ENCODE measurements at regions not wholly inside any gene's neighbourhood (a gene's known extent, or its start where the extent isn't known, plus 50 kb on each side); places are given as distances from the start of the nearest gene placed in this dataset.

GRCh38 chr7:109950821-109951564 is 1139.9 kb upstream of the LRRN3 start:
- Histone ChIP-seq H3K4me1 (ENCODE audit: control insufficient read depth, extremely low read depth, insufficient read depth, low read length) (no peaks in the 10 kb centered on the region), H3K36me3 (ENCODE audit: control insufficient read depth, insufficient read depth, low read length) (no peaks in the 10 kb centered on the region), H2AFZ (ENCODE audit: low read length) (no peak overlapping the region), H3K9ac (ENCODE audit: insufficient read depth, low read length) (no peak overlapping the region), H3K9me3 (ENCODE audit: control insufficient read depth, insufficient read depth, low read depth, low read length) (no peaks in the 10 kb centered on the region), H3K4me2 (ENCODE audit: extremely low read depth, insufficient read depth, low read length) (no peak overlapping the region), H3K4me3 (replicated peaks in 1 of 4; ENCODE audit: control extremely low read depth in 1 of 4, insufficient read depth in 1 of 4, low read depth in 3 of 4, low read length in 4 of 4) (no peak overlapping the region), H3K27ac (ENCODE audit: insufficient read depth, low read length) (no peak overlapping the region), H3K79me2 (ENCODE audit: control insufficient read depth, insufficient read depth, low read length) (no peaks in the 10 kb centered on the region), H3K27me3 (ENCODE audit: control insufficient read depth, insufficient read depth, low read length) (no peaks in the 10 kb centered on the region), H4K20me1 (ENCODE audit: control insufficient read depth, extremely low read depth, insufficient read depth, low read length) (no peaks in the 10 kb centered on the region)
- TF ChIP-seq EZH2 (IDR thresholded peaks at IDR 0.05; ENCODE audit: low read length, missing control alignments) (no peak), CTCF (conservative IDR thresholded peaks at IDR 0.05 in 1 of 2, IDR thresholded peaks at IDR 0.05 in 1 of 2; ENCODE audit: low read depth in 1 of 2, low read length in 2 of 2) (no peak)
- DNase-seq (ENCODE audit: low read depth in 2 of 2), result no peak

GRCh38 chr7:109951565-109951928 is 1139.4 kb upstream of the LRRN3 start:
- TF ChIP-seq EZH2 (IDR thresholded peaks at IDR 0.05; ENCODE audit: low read length, missing control alignments) (no peak), CTCF (conservative IDR thresholded peaks at IDR 0.05 in 1 of 2, IDR thresholded peaks at IDR 0.05 in 1 of 2; ENCODE audit: low read depth in 1 of 2, low read length in 2 of 2) (no peak)
- no peaks in the 10 kb centered on the region for H3K27me3 ChIP-seq (ENCODE audit: control insufficient read depth, insufficient read depth, low read length)

GRCh38 chr7:109955986-109956385 is 1134.9 kb upstream of the LRRN3 start:
- no peaks in the 10 kb centered on the region for H4K20me1 ChIP-seq (ENCODE audit: control insufficient read depth, extremely low read depth, insufficient read depth, low read length)
- no peak overlapping the region for H3K9ac ChIP-seq (ENCODE audit: insufficient read depth, low read length)
- H3K4me2 ChIP-seq (ENCODE audit: extremely low read depth, insufficient read depth, low read length), result no peak overlapping the region
- no peak overlapping the region for H3K27ac ChIP-seq (ENCODE audit: insufficient read depth, low read length)
- H3K27me3 ChIP-seq (ENCODE audit: control insufficient read depth, insufficient read depth, low read length), result no peaks in the 10 kb centered on the region
- DNase-seq (ENCODE audit: low read depth in 2 of 2), result no peak
- no peaks in the 10 kb centered on the region for H3K79me2 ChIP-seq (ENCODE audit: control insufficient read depth, insufficient read depth, low read length)
- H2AFZ ChIP-seq (ENCODE audit: low read length), result no peak overlapping the region
- no peaks in the 10 kb centered on the region for H3K4me1 ChIP-seq (ENCODE audit: control insufficient read depth, extremely low read depth, insufficient read depth, low read length)
- no peaks in the 10 kb centered on the region for H3K9me3 ChIP-seq (ENCODE audit: control insufficient read depth, insufficient read depth, low read depth, low read length)
- TF ChIP-seq EZH2 (IDR thresholded peaks at IDR 0.05; ENCODE audit: low read length, missing control alignments) (no peak), CTCF (conservative IDR thresholded peaks at IDR 0.05 in 1 of 2, IDR thresholded peaks at IDR 0.05 in 1 of 2; ENCODE audit: low read depth in 1 of 2, low read length in 2 of 2) (no peak)
- H3K36me3 ChIP-seq (ENCODE audit: control insufficient read depth, insufficient read depth, low read length), result no peaks in the 10 kb centered on the region
- no peak overlapping the region for H3K4me3 ChIP-seq (replicated peaks in 1 of 4; ENCODE audit: control extremely low read depth in 1 of 4, insufficient read depth in 1 of 4, low read depth in 3 of 4, low read length in 4 of 4)

More at GRCh38 chr7:109951565-109951928, 1139.4 kb upstream of the LRRN3 start:
- H4K20me1 ChIP-seq (ENCODE audit: control insufficient read depth, extremely low read depth, insufficient read depth, low read length), result no peaks in the 10 kb centered on the region
- H3K79me2 ChIP-seq (ENCODE audit: control insufficient read depth, insufficient read depth, low read length), result no peaks in the 10 kb centered on the region
- H3K4me2 ChIP-seq (ENCODE audit: extremely low read depth, insufficient read depth, low read length), result no peak overlapping the region
- H2AFZ ChIP-seq (ENCODE audit: low read length), result no peak overlapping the region
- H3K27ac ChIP-seq (ENCODE audit: insufficient read depth, low read length), result no peak overlapping the region
- no peak for DNase-seq (ENCODE audit: low read depth in 2 of 2)
- H3K9ac ChIP-seq (ENCODE audit: insufficient read depth, low read length), result no peak overlapping the region
- no peaks in the 10 kb centered on the region for H3K36me3 ChIP-seq (ENCODE audit: control insufficient read depth, insufficient read depth, low read length)
- H3K4me3 ChIP-seq (replicated peaks in 1 of 4; ENCODE audit: control extremely low read depth in 1 of 4, insufficient read depth in 1 of 4, low read depth in 3 of 4, low read length in 4 of 4), result no peak overlapping the region
- no peaks in the 10 kb centered on the region for H3K4me1 ChIP-seq (ENCODE audit: control insufficient read depth, extremely low read depth, insufficient read depth, low read length)
- no peaks in the 10 kb centered on the region for H3K9me3 ChIP-seq (ENCODE audit: control insufficient read depth, insufficient read depth, low read depth, low read length)

All from fibroblast of lung (primary cell).